ENCODE measurements at regions not wholly inside any gene's neighbourhood (a gene's known extent, or its start where the extent isn't known, plus 50 kb on each side); places are given as distances from the start of the nearest gene placed in this dataset.

- no peak overlapping the region for H3K4me3 ChIP-seq (ENCODE audit: insufficient read depth, low read depth, low read length)
These were observed 95.1 kb upstream of the KLHL14 start for GRCh38 chr18:32867936-32868335.

More at GRCh38 chr18:32867936-32868335, 95.1 kb upstream of the KLHL14 start:
- ATAC-seq (ENCODE audit: low read depth) = no peak
- Histone ChIP-seq H3K4me2 (ENCODE audit: low read depth, low read length) (no peak overlapping the region), H3K36me3 (ENCODE audit: control insufficient read depth, insufficient read depth, low read length) (no peaks in the 10 kb centered on the region), H3K27me3 (ENCODE audit: control insufficient read depth, insufficient read depth, low read length) (no peaks in the 10 kb centered on the region; the same call in 1 of the 2 replicates), H2AK9ac (replicated peaks; ENCODE audit: low read depth, low read length, poor library complexity) (no peak overlapping the region), H3K18ac (ENCODE audit: low read depth, low read length) (no peak overlapping the region), H2AFZ (replicated peaks; ENCODE audit: low read length, poor library complexity) (no peak overlapping the region), H3K9ac (ENCODE audit: low read depth, low read length) (no peak overlapping the region), H3K9me3 (ENCODE audit: control insufficient read depth, insufficient read depth, low read length) (no peaks in the 10 kb centered on the region), H3K9me1 (ENCODE audit: insufficient read depth, low read length) (no peaks in the 10 kb centered on the region), H2BK5ac (ENCODE audit: low read depth, low read length, poor library complexity, severe bottlenecking) (no peak overlapping the region), H4K5ac (ENCODE audit: low read depth, low read length) (no peak overlapping the region), H3K56ac (ENCODE audit: extremely low read depth, insufficient read depth, low read length) (no peak overlapping the region), H3K4ac (ENCODE audit: low read depth, low read length) (no peak overlapping the region), H4K8ac (ENCODE audit: low read depth in 2 of 2, low read length in 2 of 2) (no peak overlapping the region), H3K27ac (ENCODE audit: insufficient read depth, low read length) (no peak overlapping the region), H4K20me1 (ENCODE audit: insufficient read depth, low read length) (no peaks in the 10 kb centered on the region), H2BK120ac (ENCODE audit: low read depth, low read length) (no peak overlapping the region), H3K14ac (replicated peaks; ENCODE audit: low read depth, low read length) (no peak overlapping the region), H2BK20ac (ENCODE audit: low read depth, low read length) (no peak overlapping the region), H2AK5ac (ENCODE audit: low read depth, low read length) (no peak overlapping the region), H2BK15ac (ENCODE audit: low read depth, low read length) (no peak overlapping the region), H3K23ac (ENCODE audit: low read depth, low read length) (no peak overlapping the region), H4K91ac (ENCODE audit: insufficient read depth, low read depth, low read length) (no peak overlapping the region), H3K4me1 (ENCODE audit: control insufficient read depth, insufficient read depth, low read length) (no peaks in the 10 kb centered on the region), H3K79me1 (ENCODE audit: low read depth in 1 of 2, low read length in 2 of 2) (no peaks in the 10 kb centered on the region)
- in situ Hi-C loops (cut with MboI; ENCODE audit: low sequenced_read_pairs) (no loop called here), dilution Hi-C loops (cut with HindIII; ENCODE audit: low sequenced_read_pairs, unreplicated experiment) (no loop called here), intact Hi-C loops (cut with micrococcal nuclease) (no loop called here)
- TF ChIP-seq FOS (IDR thresholded peaks at IDR 0.05; ENCODE audit: low read depth, low read length) (no peak), SMC3 (IDR thresholded peaks at IDR 0.05; ENCODE audit: low read depth, low read length) (no peak), ELK1 (IDR thresholded peaks at IDR 0.05; ENCODE audit: borderline replicate concordance, low read depth, low read length) (no peak), RAD21 (IDR thresholded peaks at IDR 0.05; ENCODE audit: low read length) (no peak), NFE2L2 (IDR thresholded peaks at IDR 0.05; ENCODE audit: low read depth, low read length) (no peak), MXI1 (IDR thresholded peaks at IDR 0.05; ENCODE audit: borderline replicate concordance, low read depth, low read length) (no peak), POLR2A (IDR thresholded peaks at IDR 0.05; ENCODE audit: low read depth, low read length) (no peak), USF2 (IDR thresholded peaks at IDR 0.05; ENCODE audit: low read depth, low read length) (no peak), BHLHE40 (IDR thresholded peaks at IDR 0.05; ENCODE audit: low read depth, low read length) (no peak), MAZ (IDR thresholded peaks at IDR 0.05; ENCODE audit: borderline replicate concordance, low read depth, low read length) (no peak), CHD1 (IDR thresholded peaks at IDR 0.05; ENCODE audit: low read depth, low read length) (no peak), RFX5 (IDR thresholded peaks at IDR 0.05; ENCODE audit: low read depth, low read length) (no peak), MAFK (IDR thresholded peaks at IDR 0.05; ENCODE audit: low read depth, low read length) (no peak), CEBPB (IDR thresholded peaks at IDR 0.05; ENCODE audit: low read depth, low read length) (no peak), RCOR1 (IDR thresholded peaks at IDR 0.05; ENCODE audit: insufficient replicate concordance, low read length) (no peak)
- TF ChIP-seq, protein P1, sequence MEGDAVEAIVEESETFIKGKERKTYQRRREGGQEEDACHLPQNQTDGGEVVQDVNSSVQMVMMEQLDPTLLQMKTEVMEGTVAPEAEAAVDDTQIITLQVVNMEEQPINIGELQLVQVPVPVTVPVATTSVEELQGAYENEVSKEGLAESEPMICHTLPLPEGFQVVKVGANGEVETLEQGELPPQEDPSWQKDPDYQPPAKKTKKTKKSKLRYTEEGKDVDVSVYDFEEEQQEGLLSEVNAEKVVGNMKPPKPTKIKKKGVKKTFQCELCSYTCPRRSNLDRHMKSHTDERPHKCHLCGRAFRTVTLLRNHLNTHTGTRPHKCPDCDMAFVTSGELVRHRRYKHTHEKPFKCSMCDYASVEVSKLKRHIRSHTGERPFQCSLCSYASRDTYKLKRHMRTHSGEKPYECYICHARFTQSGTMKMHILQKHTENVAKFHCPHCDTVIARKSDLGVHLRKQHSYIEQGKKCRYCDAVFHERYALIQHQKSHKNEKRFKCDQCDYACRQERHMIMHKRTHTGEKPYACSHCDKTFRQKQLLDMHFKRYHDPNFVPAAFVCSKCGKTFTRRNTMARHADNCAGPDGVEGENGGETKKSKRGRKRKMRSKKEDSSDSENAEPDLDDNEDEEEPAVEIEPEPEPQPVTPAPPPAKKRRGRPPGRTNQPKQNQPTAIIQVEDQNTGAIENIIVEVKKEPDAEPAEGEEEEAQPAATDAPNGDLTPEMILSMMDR (conservative IDR thresholded peaks at IDR 0.05; ENCODE audit: low read depth, low read length) = no peak
- no CpG with 5 or more reads among the region's 10 CpGs for WGBS, 2 experiments (ENCODE audit: extremely low coverage in 2 of 2, insufficient read length in 1 of 2)
- ChIA-PET CTCF (no interaction called here), POLR2A (ENCODE audit: unreplicated experiment) (no interaction called here)
- no peak for DNase-seq
- BruUV-seq (replicated peaks) = no TSS peak

All from IMR-90 (cell line).